H54 (cell line): ENCODE measurements at regions not wholly inside any gene's neighbourhood (a gene's known extent, or its start where the extent isn't known, plus 50 kb on each side); places are given as distances from the start of the nearest gene placed in this dataset.

Source experiments
- DNase-seq: peaks from one replicate; pipeline ENCODE4 v3.0.0; 2011; ENCODE audit warnings: low spot score, mixed read lengths; ENCODE audit not compliant: insufficient read length
- FAIRE-seq: peaks from 3 replicates; lab custom pipeline; 2011; peaks lifted over from hg19 to GRCh38; lab: Jason Lieb, UNC
- POLR2A ChIP-seq: IDR thresholded peaks from 2 replicates; pipeline ENCODE4 v1.6.1; 2011; ENCODE audit warnings: low read depth, mild to moderate bottlenecking, low read length

- FAIRE-seq (no peak), DNase-seq (no peak)
- TF ChIP-seq POLR2A = no peak
These were observed 50.1 kb upstream of the ZNF608 start for GRCh38 chr5:124796495-124796894.

- DNase-seq = no peak
- no peak for TF ChIP-seq POLR2A
- no peak for FAIRE-seq
These were observed 51.2 kb upstream of the ZNF608 start for GRCh38 chr5:124797665-124798087.

GRCh38 chr5:124798890-124799289 is 52.5 kb upstream of the ZNF608 start:
- TF ChIP-seq POLR2A = no peak
- DNase-seq (no peak), FAIRE-seq (no peak)

DNA sequence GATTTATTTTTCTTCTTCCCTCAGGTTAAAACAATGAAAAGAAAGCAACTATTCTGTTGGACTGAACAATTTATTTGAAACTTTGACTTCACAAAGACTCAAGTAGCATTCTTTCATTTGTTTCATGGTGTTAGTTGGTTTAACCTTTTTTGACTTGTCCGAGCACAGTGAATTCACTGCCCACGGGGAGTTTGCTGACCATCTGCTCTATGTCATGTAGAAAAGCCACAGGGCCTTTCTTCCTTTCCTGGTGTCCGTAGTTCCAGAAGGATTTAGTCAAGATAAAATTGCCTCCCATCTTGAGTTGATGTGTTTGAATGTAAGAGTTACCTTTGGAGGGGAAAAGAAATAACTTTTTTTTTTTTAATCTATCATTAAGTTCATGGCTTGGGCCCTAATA is 55.1 kb upstream of the ZNF608 start:
- FAIRE-seq (no peak), DNase-seq (no peak)
- no peak for TF ChIP-seq POLR2A

DNA sequence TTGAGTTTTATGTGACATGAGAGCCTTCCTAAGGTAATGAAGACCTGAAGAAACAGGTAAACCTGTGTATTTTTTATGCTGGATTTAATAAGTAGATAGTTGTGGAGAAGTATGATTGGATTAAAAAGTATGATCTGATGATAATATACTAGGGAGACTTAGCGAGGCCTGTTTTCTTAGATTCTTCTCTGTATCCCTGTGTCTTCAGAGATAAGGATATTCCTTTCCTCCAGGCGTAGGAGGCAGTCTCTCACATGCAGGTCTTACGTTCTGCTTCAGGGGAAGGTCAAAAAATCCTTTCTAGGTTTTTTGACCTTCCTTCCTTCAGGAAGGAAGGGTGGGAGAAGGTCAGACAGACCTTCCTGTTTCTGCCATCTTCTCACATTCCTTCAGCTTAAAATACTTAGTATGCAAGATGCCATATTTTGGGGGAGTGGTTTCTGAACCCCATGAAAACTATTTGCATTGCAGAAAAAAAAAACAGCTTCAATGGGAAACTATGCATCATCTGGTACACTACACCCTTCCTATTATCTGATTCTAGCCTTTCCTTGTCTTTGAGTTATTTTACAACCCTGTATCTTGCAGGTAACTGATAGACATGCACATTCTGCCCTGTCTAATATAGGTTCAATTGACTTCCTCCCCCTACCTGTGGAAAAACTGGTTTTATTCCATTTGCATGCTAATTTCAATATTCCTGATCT is 57.3 kb upstream of the ZNF608 start:
- no peak for DNase-seq
- no peak for TF ChIP-seq POLR2A
- FAIRE-seq = no peak

DNA sequence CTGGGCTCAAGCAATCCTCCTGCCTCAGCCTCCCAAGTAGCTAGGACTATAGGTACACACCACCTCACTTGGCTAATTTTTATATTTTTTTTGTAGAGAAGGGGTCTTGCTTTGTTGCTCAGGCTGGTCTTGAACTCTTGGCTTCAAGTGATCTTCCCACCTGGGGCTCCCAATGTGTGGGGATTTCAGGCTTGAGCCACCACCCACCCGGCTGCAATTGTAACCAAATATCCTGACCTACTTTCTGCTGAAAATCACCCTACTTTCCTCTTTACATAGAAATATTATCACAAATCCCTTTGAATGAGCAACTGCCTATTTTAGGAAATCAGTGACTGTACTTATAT is 59.6 kb upstream of the ZNF608 start:
- FAIRE-seq (no peak), DNase-seq (no peak)
- TF ChIP-seq POLR2A = no peak

- DNase-seq (no peak), FAIRE-seq (no peak)
- no peak for TF ChIP-seq POLR2A
These were observed 60.1 kb upstream of the ZNF608 start for GRCh38 chr5:124806373-124807077.

DNA sequence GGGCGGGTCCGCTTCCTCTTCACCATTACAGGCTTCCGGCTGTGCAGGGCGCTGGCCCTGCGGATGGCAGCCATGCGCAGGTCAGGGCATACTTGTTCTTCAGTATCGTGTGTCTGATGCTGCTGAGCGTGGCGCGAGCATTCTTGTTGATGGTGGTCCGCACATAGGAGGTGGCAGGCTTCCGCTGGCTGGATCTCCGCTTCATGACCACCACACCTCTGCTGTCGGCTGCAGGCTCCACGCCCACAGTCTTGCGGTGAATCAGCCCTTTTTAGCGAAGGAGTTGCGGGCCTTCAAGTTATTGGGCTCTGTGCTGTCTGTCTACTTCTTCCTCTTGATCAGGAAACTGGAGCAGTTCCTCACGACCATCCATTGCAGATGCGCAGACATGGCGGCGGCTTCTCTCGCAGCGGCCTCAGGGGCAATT is 62.4 kb upstream of the ZNF608 start:
- FAIRE-seq = no peak
- TF ChIP-seq POLR2A = no peak

GRCh38 chr5:124810396-124811006 is 64.1 kb upstream of the ZNF608 start:
- no peak for TF ChIP-seq POLR2A
- FAIRE-seq (no peak), DNase-seq (no peak)

More for the DNA sequence above, 62.4 kb upstream of the ZNF608 start:
- DNase-seq = no peak

GRCh38 chr5:124812771-124813358 is 66.4 kb upstream of the ZNF608 start:
- TF ChIP-seq POLR2A = no peak
- DNase-seq (no peak), FAIRE-seq (no peak)

- FAIRE-seq = no peak
- DNase-seq = no peak
- no peak for TF ChIP-seq POLR2A
These were observed 69.9 kb upstream of the ZNF608 start for GRCh38 chr5:124816381-124816780.

DNA sequence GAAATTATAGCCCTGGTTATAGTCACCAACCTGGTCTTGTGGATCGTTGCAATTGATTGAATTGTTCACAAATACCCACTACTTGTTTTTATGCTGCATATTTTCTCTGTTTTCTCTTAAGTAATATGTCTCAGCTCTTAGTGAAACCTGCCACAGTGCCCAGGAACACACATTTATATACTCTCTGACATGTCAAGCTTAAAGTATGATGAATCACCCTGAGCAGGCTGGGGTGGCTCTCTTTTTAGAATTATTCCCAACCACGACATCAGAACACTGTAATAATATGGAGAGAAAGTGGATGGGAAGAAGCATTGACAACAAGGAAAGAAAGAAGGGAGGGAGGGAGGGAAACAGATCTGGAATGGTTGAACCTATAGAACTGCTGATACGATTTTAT is 72.8 kb upstream of the ZNF608 start:
- TF ChIP-seq POLR2A = no peak
- FAIRE-seq (no peak), DNase-seq (no peak)

DNA sequence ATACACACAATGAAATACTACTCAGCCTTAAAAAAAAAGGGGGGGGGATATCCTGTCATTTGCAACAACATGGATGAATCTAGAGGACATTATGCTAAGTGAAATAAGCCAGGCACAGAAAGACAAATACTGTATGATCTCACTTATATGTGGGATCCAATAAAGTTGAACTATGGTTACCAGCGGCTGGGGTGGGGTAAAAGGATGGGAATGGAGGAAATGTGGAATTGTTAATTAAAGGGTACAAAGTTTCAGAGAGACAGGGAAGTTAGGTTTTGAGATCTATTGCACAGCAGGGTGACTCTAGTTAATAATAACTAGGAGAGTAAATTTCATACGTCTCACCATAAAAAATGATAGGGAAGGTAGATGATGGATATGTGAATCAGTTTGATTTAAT is 76.2 kb upstream of the ZNF608 start:
- DNase-seq (no peak), FAIRE-seq (no peak)
- TF ChIP-seq POLR2A = no peak

DNA sequence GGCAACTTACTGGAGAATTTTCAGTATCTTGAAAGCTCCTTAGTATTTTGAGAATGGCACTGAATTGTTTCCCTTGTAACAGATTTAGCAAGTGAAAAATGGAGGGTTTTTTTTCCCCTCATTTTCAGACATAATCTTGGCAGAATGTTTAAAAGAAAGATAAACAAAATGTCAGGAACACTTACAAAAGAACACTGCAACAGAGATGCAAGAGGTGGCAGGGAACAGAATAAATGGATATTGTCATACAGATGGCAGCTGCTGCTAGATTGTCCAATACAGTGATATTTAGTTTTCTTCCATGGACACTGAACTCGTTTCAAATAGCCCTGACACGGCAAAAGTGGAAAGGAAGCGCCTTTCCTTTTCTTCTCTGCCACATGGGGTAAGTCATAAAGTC is 76.9 kb upstream of the ZNF608 start:
- no peak for TF ChIP-seq POLR2A
- FAIRE-seq = no peak

More for the DNA sequence above, 76.9 kb upstream of the ZNF608 start:
- DNase-seq = no peak
